Activated CD4-positive, alpha-beta T cell treated with anti-CD3 and anti-CD28 coated beads, Interleukin-10, Interleukin-2, amounts not matched to agents 100 ng/mL and 50 ng/mL, durations not matched to agents 16 hours and 8 hours (primary cell): ENCODE measurements at regions not wholly inside any gene's neighbourhood (a gene's known extent, or its start where the extent isn't known, plus 50 kb on each side); places are given as distances from the start of the nearest gene placed in this dataset.
A peak's percentile ranks its signal among the peaks of the same experiment; 100 is the strongest.

Experiments
- DNase-seq: peaks from one replicate; pipeline ENCODE4 v3.0.0-alpha.2; 2020

- no peak for DNase-seq
These were observed 84.1 kb upstream of the HEY2 start for GRCh38 chr6:125665295-125665814.

- no peak for DNase-seq
These were observed 82.1 kb upstream of the HEY2 start for GRCh38 chr6:125667326-125667725.

- DNase-seq: no peak
These were observed 81.4 kb upstream of the HEY2 start for GRCh38 chr6:125668071-125668470.

- DNase-seq: no peak
These were observed 78.9 kb upstream of the HEY2 start for GRCh38 chr6:125670568-125670967.

GRCh38 chr6:125671323-125671722 lies 78.1 kb upstream of the HEY2 start:
- no peak for DNase-seq

- DNase-seq: no peak
These were observed 75.2 kb upstream of the HEY2 start for GRCh38 chr6:125674230-125674629.

- DNase-seq: no peak
These were observed 70.8 kb upstream of the HEY2 start for GRCh38 chr6:125678601-125679000.

GRCh38 chr6:125679128-125679527 lies 70.3 kb upstream of the HEY2 start:
- DNase-seq: no peak

- no peak for DNase-seq
These were observed 69.8 kb upstream of the HEY2 start for GRCh38 chr6:125679651-125680050.

- DNase-seq: no peak
These were observed 66.5 kb upstream of the HEY2 start for GRCh38 chr6:125682939-125683338.

GRCh38 chr6:125688138-125688537 lies 61.3 kb upstream of the HEY2 start:
- DNase-seq: peak; percentile 9

GRCh38 chr6:125693480-125693879 lies 56.0 kb upstream of the HEY2 start:
- no peak for DNase-seq

- DNase-seq: no peak
These were observed 49.8 kb upstream of the HEY2 start for GRCh38 chr6:125699591-125699990.
